ENCODE measurements at regions not wholly inside any gene's neighbourhood (a gene's known extent, or its start where the extent isn't known, plus 50 kb on each side); places are given as distances from the start of the nearest gene placed in this dataset.

GRCh38 chr10:108598831-108599230 is 1324.5 kb downstream of the XPNPEP1 start:
- H3K79me1 ChIP-seq (ENCODE audit: low read depth, low read length), result no peaks in the 10 kb centered on the region
- H3K27me3 ChIP-seq (replicated peaks in 1 of 4; ENCODE audit: control insufficient read depth in 3 of 4, extremely low read depth in 1 of 4, insufficient read depth in 3 of 4, low read length in 3 of 4), result peaks cover 36 to 79% (median 63%) of the 10 kb centered on the region in 4 experiments
- no peak overlapping the region for H3K9ac ChIP-seq (replicated peaks in 1 of 4; ENCODE audit: extremely low read depth in 1 of 4, low read depth in 3 of 4, low read length in 3 of 4)
- ChIA-PET CTCF (ENCODE audit: partially characterized antibody) (interaction anchor here (0.9 to 1.3 kb wide), 2 partner anchors 11 to 48 kb away, joined by 3 read pairs; no protein-coding TSS in a partner anchor), POLR2A (ENCODE audit: partially characterized antibody) (no interaction called here)
- H3K4ac ChIP-seq (replicated peaks; ENCODE audit: insufficient read length, low read depth, low read length), result no peak overlapping the region
- no peak overlapping the region for H3K18ac ChIP-seq (ENCODE audit: extremely low read depth, low read length)
- DNase-seq (ENCODE audit: low read depth in 1 of 2, low spot score in 2 of 2) (no peak), FAIRE-seq (no peak)
- peak overlapping the region; percentile 34 to 62; a peak in 3 of 4 replicates for H3K4me2 ChIP-seq (ENCODE audit: insufficient read depth in 1 of 2, low read depth in 2 of 2, low read length in 2 of 2)
- no peak overlapping the region for H3K27ac ChIP-seq (ENCODE audit: low read depth, low read length)
- H2BK5ac ChIP-seq (ENCODE audit: low read depth, low read length), result no peak overlapping the region
- no peaks in the 10 kb centered on the region for H3K9me3 ChIP-seq (ENCODE audit: insufficient read depth in 2 of 2, low read depth in 1 of 2, low read length in 1 of 2)
- no peak overlapping the region for H3K14ac ChIP-seq (ENCODE audit: insufficient read length)
- no peak overlapping the region for H4K91ac ChIP-seq (replicated peaks; ENCODE audit: insufficient read length, low read length)
- H2BK12ac ChIP-seq (ENCODE audit: low read depth, low read length), result no peak overlapping the region
- H3K79me2 ChIP-seq (ENCODE audit: control insufficient read depth in 1 of 2, insufficient read depth in 2 of 2, low read length in 2 of 2), result no peaks in the 10 kb centered on the region
- H2BK120ac ChIP-seq (replicated peaks; ENCODE audit: low read depth, low read length), result no peak overlapping the region
- no peak overlapping the region for H3K56ac ChIP-seq (replicated peaks; ENCODE audit: insufficient read length, low read depth, low read length)
- no peak overlapping the region for H2BK20ac ChIP-seq (ENCODE audit: low read length)
- no peaks in the 10 kb centered on the region for H3K36me3 ChIP-seq (ENCODE audit: control insufficient read depth in 2 of 4, insufficient read depth in 4 of 4, low read length in 3 of 4)
- H4K5ac ChIP-seq (ENCODE audit: insufficient read length, low read depth, low read length), result no peak overlapping the region
- H3K4me1 ChIP-seq (replicated peaks in 1 of 4; ENCODE audit: control insufficient read depth in 3 of 4, insufficient read depth in 4 of 4, low read length in 3 of 4), result peaks cover 0 to 6% (median 4%) of the 10 kb centered on the region in 4 experiments; a peak in 3 of 7 replicates
- no peak overlapping the region for H2AK5ac ChIP-seq (ENCODE audit: low read depth, low read length)
- no peak overlapping the region for H2AFZ ChIP-seq (ENCODE audit: low read length)
- H3K4me3 ChIP-seq (ENCODE audit: extremely low read depth in 1 of 4, insufficient read depth in 2 of 4, low read depth in 3 of 4, low read length in 4 of 4), result peak overlapping the region in 1 of 4 experiments; percentile 23; a peak in 2 of 8 replicates
- H3K23ac ChIP-seq (ENCODE audit: insufficient read length), result no peak overlapping the region
- peaks cover 0 to 4% of the 10 kb centered on the region in 2 experiments for H4K20me1 ChIP-seq (replicated peaks in 1 of 2; ENCODE audit: control insufficient read depth in 1 of 2, insufficient read depth in 2 of 2, low read length in 2 of 2)
- H3K23me2 ChIP-seq (ENCODE audit: low read depth, low read length), result no peaks in the 10 kb centered on the region
- no peak overlapping the region for H4K8ac ChIP-seq (ENCODE audit: extremely low read depth, insufficient read depth, low read length)
- H2BK15ac ChIP-seq (ENCODE audit: low read length), result no peak overlapping the region
- TF ChIP-seq BRCA1 (IDR thresholded peaks at IDR 0.05; ENCODE audit: low read depth, low read length) (no peak), CTBP2 (IDR thresholded peaks at IDR 0.05; ENCODE audit: borderline replicate concordance, insufficient read depth, insufficient read length, low read length) (no peak), CTCF (IDR thresholded peaks at IDR 0.05; ENCODE audit: control extremely low read depth in 1 of 3, insufficient read depth in 1 of 3, low read depth in 1 of 3, low read length in 3 of 3) (no peak), SIX5 (IDR thresholded peaks at IDR 0.05; ENCODE audit: low read depth, low read length) (no peak), ASH2L (IDR thresholded peaks at IDR 0.05; ENCODE audit: low read length) (no peak), CBX8 (IDR thresholded peaks at IDR 0.05; ENCODE audit: borderline replicate concordance, low read depth, low read length) (no peak), ATF2 (IDR thresholded peaks at IDR 0.05; ENCODE audit: low read length) (no peak), EZH2 (IDR thresholded peaks at IDR 0.05; ENCODE audit: low read depth, low read length, severe bottlenecking) (no peak), BCL11A (IDR thresholded peaks at IDR 0.05; ENCODE audit: low read depth in 2 of 2, low read length in 2 of 2) (no peak), SIRT6 (IDR thresholded peaks at IDR 0.05; ENCODE audit: low read length) (no peak)
- TF ChIP-seq, protein P1, sequence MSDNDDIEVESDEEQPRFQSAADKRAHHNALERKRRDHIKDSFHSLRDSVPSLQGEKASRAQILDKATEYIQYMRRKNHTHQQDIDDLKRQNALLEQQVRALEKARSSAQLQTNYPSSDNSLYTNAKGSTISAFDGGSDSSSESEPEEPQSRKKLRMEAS (IDR thresholded peaks at IDR 0.05), result no peak
